Neural progenitor cell (in vitro differentiated cells): ENCODE measurements at regions not wholly inside any gene's neighbourhood (a gene's known extent, or its start where the extent isn't known, plus 50 kb on each side); places are given as distances from the start of the nearest gene placed in this dataset.

Experiments
- DNase-seq: peaks from one replicate; pipeline ENCODE4 v3.0.0-alpha.2; 2016; ENCODE audit warnings: low spot score
- H2AFZ ChIP-seq: fragments of 200-600 bp; sonication (generic); replicated peaks from 2 replicates; pipeline ENCODE4 v1.6.1; 2016; ENCODE audit warnings: antibody characterized with exemption
- H3F3A ChIP-seq: fragments of 200-600 bp; sonication (generic); 2 replicates; pipeline ENCODE4 v1.6.1; 2016; ENCODE audit warnings: antibody characterized with exemption, low read depth
- H3K27ac ChIP-seq: fragments of 200-600 bp; sonication (generic); 2 replicates; pipeline ENCODE4 v1.5.1; 2016; ENCODE audit warnings: mild to moderate bottlenecking
- H3K27me3 ChIP-seq: fragments of 200-600 bp; sonication (generic); 2 replicates; pipeline ENCODE4 v1.6.1; 2016; ENCODE audit warnings: mild to moderate bottlenecking, moderate library complexity
- H3K36me3 ChIP-seq: fragments of 200-600 bp; sonication (generic); 2 replicates; pipeline ENCODE4 v1.5.1; 2016
- H3K4me1 ChIP-seq: fragments of 200-600 bp; sonication (generic); 2 replicates; pipeline ENCODE4 v1.6.1; 2016; ENCODE audit warnings: mixed run types
- H3K4me2 ChIP-seq: fragments of 200-600 bp; sonication (generic); 2 replicates; pipeline ENCODE4 v1.6.1; 2016
- H3K4me3 ChIP-seq: fragments of 200-600 bp; sonication (generic); 2 replicates; pipeline ENCODE4 v1.5.1; 2016
- H3K79me2 ChIP-seq: fragments of 200-600 bp; sonication (generic); 2 replicates; pipeline ENCODE4 v1.6.1; 2016; ENCODE audit warnings: low read depth
- H3K9ac ChIP-seq: fragments of 200-600 bp; sonication (generic); 2 replicates; pipeline ENCODE4 v1.6.1; 2016
- H3K9me3 ChIP-seq: fragments of 200-600 bp; sonication (generic); 2 replicates; pipeline ENCODE4 v1.5.1; 2016; ENCODE audit warnings: low read depth
- H4K20me1 ChIP-seq: fragments of 200-600 bp; sonication (generic); 2 replicates; pipeline ENCODE4 v1.6.1; 2016; ENCODE audit warnings: low read depth
- H3K27ac Mint-ChIP-seq: 3 replicates; pipeline ENCODE4 v1.8.0; 2021; ENCODE audit warnings: mixed read lengths
- H3K27me3 Mint-ChIP-seq: 2 replicates; pipeline ENCODE4 v1.8.0; 2022; ENCODE audit warnings: low read depth, mild to moderate bottlenecking, inconsistent platforms, moderate library complexity, mixed read lengths; ENCODE audit not compliant: insufficient read depth
- H3K36me3 Mint-ChIP-seq: 3 replicates; pipeline ENCODE4 v1.8.0; 2021; ENCODE audit warnings: mixed read lengths
- H3K4me1 Mint-ChIP-seq: 3 replicates; pipeline ENCODE4 v1.8.0; 2021; ENCODE audit warnings: mixed read lengths
- H3K4me3 Mint-ChIP-seq: 3 replicates; pipeline ENCODE4 v1.8.0; 2021; ENCODE audit warnings: mild to moderate bottlenecking, moderate library complexity, mixed read lengths
- H3K9me3 Mint-ChIP-seq: 3 replicates; pipeline ENCODE4 v1.8.0; 2020; ENCODE audit warnings: mixed read lengths
- CTCF ChIP-seq: fragments of 200-600 bp; sonication (generic); IDR thresholded peaks from 2 replicates; pipeline ENCODE4 v1.5.1; 2017; ENCODE audit warnings: antibody characterized with exemption, mild to moderate bottlenecking
- EZH2 ChIP-seq: fragments of 200-600 bp; sonication (generic); IDR thresholded peaks from 2 replicates; pipeline ENCODE4 v1.6.1; 2017; ENCODE audit warnings: antibody characterized with exemption, mild to moderate bottlenecking, moderate library complexity
- EZH2phosphoT487 ChIP-seq: fragments of 200-600 bp; sonication (generic); IDR thresholded peaks from 2 replicates; pipeline ENCODE4 v1.6.1; 2017; ENCODE audit warnings: antibody characterized with exemption

GRCh38 chr15:61558172-61559136 is 329.4 kb upstream of the RORA start:
- Histone ChIP-seq H3K9ac (no peak overlapping the region), H3F3A (no peaks in the 10 kb centered on the region), H3K4me3 (no peak overlapping the region), H2AFZ (no peak overlapping the region), H3K4me1 (no peaks in the 10 kb centered on the region), H3K4me2 (no peak overlapping the region), H3K79me2 (no peaks in the 10 kb centered on the region), H4K20me1 (no peaks in the 10 kb centered on the region), H3K27me3 (no peaks in the 10 kb centered on the region), H3K27ac (no peak overlapping the region), H3K36me3 (no peaks in the 10 kb centered on the region), H3K9me3 (no peaks in the 10 kb centered on the region)
- peaks cover 16% of the 10 kb centered on the region for H3K4me1 Mint-ChIP-seq
- H3K27ac Mint-ChIP-seq, result no peak overlapping the region
- no peaks in the 10 kb centered on the region for H3K36me3 Mint-ChIP-seq
- peaks cover 4% of the 10 kb centered on the region for H3K27me3 Mint-ChIP-seq
- DNase-seq, result no peak
- H3K4me3 Mint-ChIP-seq, result no peak overlapping the region
- TF ChIP-seq CTCF (no peak), EZH2 (no peak), EZH2phosphoT487 (no peak)
- no peaks in the 10 kb centered on the region for H3K9me3 Mint-ChIP-seq

GRCh38 chr15:61556037-61556648 is 327.0 kb upstream of the RORA start:
- H3F3A ChIP-seq, result no peaks in the 10 kb centered on the region
- H3K4me3 ChIP-seq, result no peak overlapping the region
- Mint-ChIP-seq H3K27me3 (peaks cover 4% of the 10 kb centered on the region), H3K4me1 (peaks cover 16% of the 10 kb centered on the region), H3K4me3 (no peak overlapping the region), H3K36me3 (no peaks in the 10 kb centered on the region), H3K9me3 (no peaks in the 10 kb centered on the region), H3K27ac (no peak overlapping the region)
- no peak overlapping the region for H3K9ac ChIP-seq
- H2AFZ ChIP-seq, result no peak overlapping the region
- no peaks in the 10 kb centered on the region for H3K4me1 ChIP-seq
- no peaks in the 10 kb centered on the region for H3K79me2 ChIP-seq
- no peak overlapping the region for H3K27ac ChIP-seq
- no peak for TF ChIP-seq EZH2
- no peak for TF ChIP-seq EZH2phosphoT487
- no peak for TF ChIP-seq CTCF
- no peaks in the 10 kb centered on the region for H4K20me1 ChIP-seq
- DNase-seq, result no peak
- H3K36me3 ChIP-seq, result no peaks in the 10 kb centered on the region
- H3K4me2 ChIP-seq, result no peak overlapping the region
- no peaks in the 10 kb centered on the region for H3K9me3 ChIP-seq
- no peaks in the 10 kb centered on the region for H3K27me3 ChIP-seq

GRCh38 chr15:61549727-61550126 is 320.6 kb upstream of the RORA start:
- no peaks in the 10 kb centered on the region for H3F3A ChIP-seq
- no peak overlapping the region for H3K9ac ChIP-seq
- H3K27ac Mint-ChIP-seq, result no peak overlapping the region
- peaks cover 8% of the 10 kb centered on the region for H3K4me1 Mint-ChIP-seq
- no peaks in the 10 kb centered on the region for H3K36me3 ChIP-seq
- H3K9me3 ChIP-seq, result no peaks in the 10 kb centered on the region
- DNase-seq, result no peak
- no peaks in the 10 kb centered on the region for H3K36me3 Mint-ChIP-seq
- no peak for TF ChIP-seq EZH2phosphoT487
- TF ChIP-seq EZH2, result no peak
- no peak for TF ChIP-seq CTCF
- H3K9me3 Mint-ChIP-seq, result no peaks in the 10 kb centered on the region
- no peaks in the 10 kb centered on the region for H4K20me1 ChIP-seq
- H3K4me3 Mint-ChIP-seq, result no peak overlapping the region
- H3K4me2 ChIP-seq, result no peak overlapping the region
- H2AFZ ChIP-seq, result no peak overlapping the region
- H3K27me3 Mint-ChIP-seq, result peaks cover 7% of the 10 kb centered on the region
- no peaks in the 10 kb centered on the region for H3K4me1 ChIP-seq
- H3K27me3 ChIP-seq, result no peaks in the 10 kb centered on the region
- H3K79me2 ChIP-seq, result no peaks in the 10 kb centered on the region
- H3K4me3 ChIP-seq, result no peak overlapping the region
- no peak overlapping the region for H3K27ac ChIP-seq
